KMS-11 (cell line): ENCODE measurements at regions not wholly inside any gene's neighbourhood (a gene's known extent, or its start where the extent isn't known, plus 50 kb on each side); places are given as distances from the start of the nearest gene placed in this dataset.

ENCODE experiments used
- H2AFZ ChIP-seq: fragments of 200-600 bp; sonication (generic); 2 replicates; pipeline ENCODE4 v1.6.1; 2016; ENCODE audit warnings: antibody characterized with exemption, mixed run types, low read depth
- H3K27ac ChIP-seq: fragments of 200-600 bp; sonication (generic); 2 replicates; pipeline ENCODE4 v1.6.1; 2016; ENCODE audit warnings: mild to moderate bottlenecking, mixed run types
- H3K27me3 ChIP-seq: fragments of 200-600 bp; sonication (generic); 2 replicates; pipeline ENCODE4 v1.6.1; 2017; ENCODE audit warnings: mild to moderate bottlenecking, low read depth, mixed run types, moderate library complexity; ENCODE audit not compliant: insufficient read depth
- H3K36me3 ChIP-seq: fragments of 200-600 bp; sonication (generic); 2 replicates; pipeline ENCODE4 v1.6.1; 2017; ENCODE audit warnings: mild to moderate bottlenecking, mixed run types; ENCODE audit not compliant: insufficient read depth
- H3K4me1 ChIP-seq: fragments of 200-600 bp; sonication (generic); 2 replicates; pipeline ENCODE4 v1.6.1; 2016; ENCODE audit warnings: mild to moderate bottlenecking, low read depth, mixed run types; ENCODE audit not compliant: poor library complexity, severe bottlenecking
- H3K4me2 ChIP-seq: fragments of 200-600 bp; sonication (generic); 2 replicates; pipeline ENCODE4 v1.7.0; 2016; ENCODE audit warnings: mild to moderate bottlenecking, mixed run types
- H3K4me3 ChIP-seq: fragments of 200-600 bp; sonication (generic); IDR thresholded peaks from 2 replicates; pipeline ENCODE4 v1.6.1; 2017; ENCODE audit warnings: low read depth, low read length, mixed read lengths; ENCODE audit not compliant: insufficient read depth
- H3K79me2 ChIP-seq: fragments of 200-600 bp; sonication (generic); 2 replicates; pipeline ENCODE4 v1.6.1; 2016; ENCODE audit warnings: low read depth, mixed run types; ENCODE audit not compliant: insufficient read depth
- H3K9ac ChIP-seq: fragments of 200-600 bp; sonication (generic); 2 replicates; pipeline ENCODE4 v1.6.1; 2016; ENCODE audit warnings: mild to moderate bottlenecking, mixed run types
- H4K20me1 ChIP-seq: fragments of 200-600 bp; sonication (generic); 2 replicates; pipeline ENCODE4 v1.6.1; 2016; ENCODE audit warnings: mild to moderate bottlenecking, mixed run types; ENCODE audit not compliant: insufficient read depth
- CTCF ChIP-seq: fragments of 200-600 bp; sonication (generic); conservative IDR thresholded peaks from 2 replicates; pipeline ENCODE4 v1.6.1; 2017; ENCODE audit warnings: low read depth, mild to moderate bottlenecking, antibody characterized with exemption, low read length, moderate library complexity, mixed read lengths

DNA sequence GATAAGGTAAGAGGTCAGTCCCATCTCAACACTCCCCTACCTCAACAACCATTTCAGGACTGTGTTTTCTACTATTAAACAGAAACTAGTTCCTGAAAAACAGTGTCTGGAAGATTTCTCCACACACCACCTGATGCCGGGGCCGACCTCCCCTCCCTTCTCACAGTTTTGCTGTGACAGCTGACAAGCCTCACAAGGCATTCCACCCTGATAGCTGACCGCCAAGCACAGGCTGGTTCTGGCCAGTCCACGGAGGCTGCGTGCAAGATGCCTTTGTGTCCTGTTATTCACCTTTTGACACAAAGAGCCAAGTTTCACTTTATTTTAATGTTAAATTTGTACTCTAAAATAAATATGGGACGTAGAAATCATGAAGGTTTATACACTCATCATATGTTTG, 758.6 kb downstream of the PDHA2 start:
- Histone ChIP-seq H3K27me3 (no peaks in the 10 kb centered on the region), H3K4me3 (no peak overlapping the region), H3K27ac (no peak overlapping the region), H3K9ac (no peak overlapping the region), H3K79me2 (no peaks in the 10 kb centered on the region), H4K20me1 (no peaks in the 10 kb centered on the region), H2AFZ (no peak overlapping the region), H3K36me3 (no peaks in the 10 kb centered on the region), H3K4me1 (no peaks in the 10 kb centered on the region), H3K4me2 (no peak overlapping the region)
- no peak for TF ChIP-seq CTCF

- H3K27ac ChIP-seq: no peak overlapping the region
- no peaks in the 10 kb centered on the region for H3K4me1 ChIP-seq
- no peak for TF ChIP-seq CTCF
- H3K4me3 ChIP-seq: no peak overlapping the region
- no peak overlapping the region for H3K9ac ChIP-seq
- no peaks in the 10 kb centered on the region for H4K20me1 ChIP-seq
- no peak overlapping the region for H3K4me2 ChIP-seq
- no peak overlapping the region for H2AFZ ChIP-seq
- H3K36me3 ChIP-seq: no peaks in the 10 kb centered on the region
- H3K27me3 ChIP-seq: no peaks in the 10 kb centered on the region
- no peaks in the 10 kb centered on the region for H3K79me2 ChIP-seq
Measured at GRCh38 chr4:96599752-96600151, 759.9 kb downstream of the PDHA2 start.

DNA sequence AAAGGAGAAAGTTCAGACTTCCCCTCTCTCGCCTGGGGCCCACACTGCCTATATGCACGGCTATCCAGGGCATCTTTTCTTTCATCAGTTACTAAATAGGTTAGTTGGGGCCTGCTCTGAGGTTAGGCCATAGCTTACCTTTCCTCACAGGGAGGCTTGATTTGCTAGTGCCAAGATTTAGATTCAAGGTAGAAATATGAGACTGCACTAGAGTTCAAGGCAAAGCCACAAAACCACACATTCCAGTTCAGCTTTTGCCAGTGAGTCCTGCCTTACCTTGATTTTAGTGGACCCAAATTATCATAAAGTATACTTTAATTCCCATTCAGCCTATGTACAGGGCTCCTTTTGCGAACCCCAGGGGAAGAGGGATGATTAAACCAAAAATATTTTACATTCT, 762.8 kb downstream of the PDHA2 start:
- Histone ChIP-seq H3K9ac (no peak overlapping the region), H4K20me1 (no peaks in the 10 kb centered on the region), H2AFZ (no peak overlapping the region), H3K27ac (no peak overlapping the region), H3K36me3 (no peaks in the 10 kb centered on the region), H3K4me2 (no peak overlapping the region), H3K4me1 (no peaks in the 10 kb centered on the region), H3K4me3 (no peak overlapping the region), H3K27me3 (no peaks in the 10 kb centered on the region), H3K79me2 (no peaks in the 10 kb centered on the region)
- TF ChIP-seq CTCF: no peak

- Histone ChIP-seq H3K27me3 (no peaks in the 10 kb centered on the region), H3K27ac (no peak overlapping the region), H3K9ac (no peak overlapping the region), H3K4me3 (no peak overlapping the region), H3K36me3 (no peaks in the 10 kb centered on the region), H3K4me2 (no peak overlapping the region), H3K79me2 (no peaks in the 10 kb centered on the region), H3K4me1 (no peaks in the 10 kb centered on the region), H4K20me1 (no peaks in the 10 kb centered on the region), H2AFZ (no peak overlapping the region)
- no peak for TF ChIP-seq CTCF
Measured at GRCh38 chr4:96603641-96604040, 763.7 kb downstream of the PDHA2 start.

- H2AFZ ChIP-seq: no peak overlapping the region
- no peak overlapping the region for H3K9ac ChIP-seq
- H3K4me2 ChIP-seq: no peak overlapping the region
Measured at GRCh38 chr4:96606451-96606850, 766.6 kb downstream of the PDHA2 start.

More at GRCh38 chr4:96606451-96606850, 766.6 kb downstream of the PDHA2 start:
- Histone ChIP-seq H3K36me3 (no peaks in the 10 kb centered on the region), H3K27me3 (no peaks in the 10 kb centered on the region), H3K79me2 (no peaks in the 10 kb centered on the region), H3K27ac (no peak overlapping the region), H3K4me3 (no peak overlapping the region), H4K20me1 (no peaks in the 10 kb centered on the region), H3K4me1 (no peaks in the 10 kb centered on the region)
- TF ChIP-seq CTCF: no peak
